Activated effector memory CD4-positive, alpha-beta T cell treated with Interleukin-2 at 50 U/mL for 16 hours (primary cell): ENCODE measurements at regions not wholly inside any gene's neighbourhood (a gene's known extent, or its start where the extent isn't known, plus 50 kb on each side); places are given as distances from the start of the nearest gene placed in this dataset.
A peak's percentile ranks its signal among the peaks of the same experiment; 100 is the strongest.

ENCODE experiments used
- DNase-seq: peaks from one replicate; pipeline ENCODE4 v3.0.0-alpha.2; 2020

- DNase-seq: no peak
These were observed 95.7 kb downstream of the CMPK2 start for GRCh38 chr2:6770006-6770405.

GRCh38 chr2:6771634-6772611, 93.8 kb downstream of the CMPK2 start:
- DNase-seq: no peak

GRCh38 chr2:6773007-6773693, 92.6 kb downstream of the CMPK2 start:
- DNase-seq: peak; percentile 50

GRCh38 chr2:6773694-6774044, 92.0 kb downstream of the CMPK2 start:
- DNase-seq: no peak

- DNase-seq: no peak
These were observed 89.6 kb downstream of the CMPK2 start for GRCh38 chr2:6776125-6776524.

GRCh38 chr2:6777626-6778025, 88.1 kb downstream of the CMPK2 start:
- no peak for DNase-seq

GRCh38 chr2:6780765-6781274, 84.9 kb downstream of the CMPK2 start:
- no peak for DNase-seq

GRCh38 chr2:6782517-6783237, 83.0 kb downstream of the CMPK2 start:
- DNase-seq: no peak

GRCh38 chr2:6783238-6783614, 82.5 kb downstream of the CMPK2 start:
- DNase-seq: no peak

- DNase-seq: no peak
These were observed 81.4 kb downstream of the CMPK2 start for GRCh38 chr2:6784291-6784690.

- DNase-seq: no peak
These were observed 80.2 kb downstream of the CMPK2 start for GRCh38 chr2:6785493-6785892.

GRCh38 chr2:6787376-6787775, 78.3 kb downstream of the CMPK2 start:
- no peak for DNase-seq

GRCh38 chr2:6788614-6789013, 77.1 kb downstream of the CMPK2 start:
- DNase-seq: no peak

- no peak for DNase-seq
These were observed 76.1 kb downstream of the CMPK2 start for GRCh38 chr2:6789559-6790138.

- no peak for DNase-seq
These were observed 74.0 kb downstream of the CMPK2 start for GRCh38 chr2:6791682-6792081.

GRCh38 chr2:6792883-6793282, 72.8 kb downstream of the CMPK2 start:
- no peak for DNase-seq

- no peak for DNase-seq
These were observed 72.3 kb downstream of the CMPK2 start for GRCh38 chr2:6793371-6793770.

GRCh38 chr2:6793913-6794312, 71.8 kb downstream of the CMPK2 start:
- DNase-seq: no peak

- no peak for DNase-seq
These were observed 71.3 kb downstream of the CMPK2 start for GRCh38 chr2:6794448-6794847.
